ENCODE measurements at regions not wholly inside any gene's neighbourhood (a gene's known extent, or its start where the extent isn't known, plus 50 kb on each side); places are given as distances from the start of the nearest gene placed in this dataset.
A peak's percentile ranks its signal among the peaks of the same experiment; 100 is the strongest.

GRCh38 chr3:72680766-72681165 is 167.5 kb downstream of the SHQ1 start:
- Histone ChIP-seq H3K4me2 (ENCODE audit: low read depth, low read length, poor library complexity, severe bottlenecking) (no peak overlapping the region), H4K20me1 (ENCODE audit: insufficient read depth, low read depth, low read length) (no peaks in the 10 kb centered on the region; the same call in 1 of the 2 replicates), H3K9me3 (ENCODE audit: low read length) (no peaks in the 10 kb centered on the region), H3K27ac (ENCODE audit: low read length) (no peak overlapping the region), H3K4me1 (ENCODE audit: low read length) (no peaks in the 10 kb centered on the region), H3K4me3 (ENCODE audit: low read length) (no peak overlapping the region), H3K27me3 (ENCODE audit: low read length) (no peaks in the 10 kb centered on the region), H3K36me3 (ENCODE audit: insufficient read depth, low read length) (no peaks in the 10 kb centered on the region), H2AFZ (ENCODE audit: low read length) (no peak overlapping the region), H3K9ac (ENCODE audit: low read length) (no peak overlapping the region), H3K9me2 (replicated peaks; ENCODE audit: insufficient read depth, low read length) (no peaks in the 10 kb centered on the region), H3K79me2 (ENCODE audit: low read length) (no peaks in the 10 kb centered on the region)
- DNase-seq: no peak

GRCh38 chr3:72679540-72680198 is 168.6 kb downstream of the SHQ1 start:
- Histone ChIP-seq H3K4me3 (ENCODE audit: low read length) (no peak overlapping the region), H3K9me2 (replicated peaks; ENCODE audit: insufficient read depth, low read length) (no peaks in the 10 kb centered on the region), H3K27me3 (ENCODE audit: low read length) (no peaks in the 10 kb centered on the region), H3K4me1 (ENCODE audit: low read length) (no peaks in the 10 kb centered on the region), H3K4me2 (ENCODE audit: low read depth, low read length, poor library complexity, severe bottlenecking) (no peak overlapping the region), H4K20me1 (ENCODE audit: insufficient read depth, low read depth, low read length) (no peaks in the 10 kb centered on the region; the same call in 1 of the 2 replicates), H3K9me3 (ENCODE audit: low read length) (no peaks in the 10 kb centered on the region), H3K27ac (ENCODE audit: low read length) (no peak overlapping the region), H3K79me2 (ENCODE audit: low read length) (no peaks in the 10 kb centered on the region), H3K9ac (ENCODE audit: low read length) (no peak overlapping the region), H2AFZ (ENCODE audit: low read length) (no peak overlapping the region), H3K36me3 (ENCODE audit: insufficient read depth, low read length) (no peaks in the 10 kb centered on the region)
- DNase-seq: no peak

- no peak overlapping the region for H3K4me3 ChIP-seq (ENCODE audit: low read length)
- H3K79me2 ChIP-seq (ENCODE audit: low read length): no peaks in the 10 kb centered on the region
- no peaks in the 10 kb centered on the region for H3K9me2 ChIP-seq (replicated peaks; ENCODE audit: insufficient read depth, low read length)
- H3K9me3 ChIP-seq (ENCODE audit: low read length): no peaks in the 10 kb centered on the region
- H3K9ac ChIP-seq (ENCODE audit: low read length): no peak overlapping the region
- H3K36me3 ChIP-seq (ENCODE audit: insufficient read depth, low read length): no peaks in the 10 kb centered on the region
- H2AFZ ChIP-seq (ENCODE audit: low read length): no peak overlapping the region
- H3K4me2 ChIP-seq (ENCODE audit: low read depth, low read length, poor library complexity, severe bottlenecking): no peak overlapping the region
- H3K27me3 ChIP-seq (ENCODE audit: low read length): no peaks in the 10 kb centered on the region
- no peak for DNase-seq
- no peaks in the 10 kb centered on the region; the same call in 1 of the 2 replicates for H4K20me1 ChIP-seq (ENCODE audit: insufficient read depth, low read depth, low read length)
- H3K27ac ChIP-seq (ENCODE audit: low read length): no peak overlapping the region
- no peaks in the 10 kb centered on the region; the same call in 1 of the 2 replicates for H3K4me1 ChIP-seq (ENCODE audit: low read length)
Measured at GRCh38 chr3:72678867-72679266, 169.4 kb downstream of the SHQ1 start.

- Histone ChIP-seq H4K20me1 (ENCODE audit: insufficient read depth, low read depth, low read length) (no peaks in the 10 kb centered on the region; the same call in 1 of the 2 replicates), H2AFZ (ENCODE audit: low read length) (no peak overlapping the region), H3K79me2 (ENCODE audit: low read length) (no peaks in the 10 kb centered on the region), H3K9ac (ENCODE audit: low read length) (no peak overlapping the region), H3K4me3 (ENCODE audit: low read length) (no peak overlapping the region), H3K9me2 (replicated peaks; ENCODE audit: insufficient read depth, low read length) (no peaks in the 10 kb centered on the region), H3K27ac (ENCODE audit: low read length) (no peak overlapping the region), H3K36me3 (ENCODE audit: insufficient read depth, low read length) (no peaks in the 10 kb centered on the region), H3K4me2 (ENCODE audit: low read depth, low read length, poor library complexity, severe bottlenecking) (no peak overlapping the region), H3K27me3 (ENCODE audit: low read length) (no peaks in the 10 kb centered on the region), H3K9me3 (ENCODE audit: low read length) (no peaks in the 10 kb centered on the region), H3K4me1 (ENCODE audit: low read length) (peaks cover 4% of the 10 kb centered on the region)
- DNase-seq: no peak
Measured at GRCh38 chr3:72678380-72678779, 169.9 kb downstream of the SHQ1 start.

- Histone ChIP-seq H3K79me2 (ENCODE audit: low read length) (no peaks in the 10 kb centered on the region), H3K4me1 (ENCODE audit: low read length) (peaks cover 12% of the 10 kb centered on the region), H3K9ac (ENCODE audit: low read length) (no peak overlapping the region), H3K4me3 (ENCODE audit: low read length) (no peak overlapping the region), H3K36me3 (ENCODE audit: insufficient read depth, low read length) (no peaks in the 10 kb centered on the region), H3K27ac (ENCODE audit: low read length) (no peak overlapping the region), H2AFZ (ENCODE audit: low read length) (no peak overlapping the region), H3K9me3 (ENCODE audit: low read length) (no peaks in the 10 kb centered on the region), H3K4me2 (ENCODE audit: low read depth, low read length, poor library complexity, severe bottlenecking) (no peak overlapping the region), H3K9me2 (replicated peaks; ENCODE audit: insufficient read depth, low read length) (no peaks in the 10 kb centered on the region), H4K20me1 (ENCODE audit: insufficient read depth, low read depth, low read length) (no peaks in the 10 kb centered on the region; the same call in 1 of the 2 replicates), H3K27me3 (ENCODE audit: low read length) (no peaks in the 10 kb centered on the region)
- DNase-seq: no peak
Measured at GRCh38 chr3:72675243-72675642, 173.0 kb downstream of the SHQ1 start.

- H3K27ac ChIP-seq (ENCODE audit: low read length): no peak overlapping the region
- H3K4me2 ChIP-seq (ENCODE audit: low read depth, low read length, poor library complexity, severe bottlenecking): peak overlapping the region; percentile 38
Measured at GRCh38 chr3:72673011-72673771, 175.1 kb downstream of the SHQ1 start.

GRCh38 chr3:72669224-72669623 is 179.0 kb downstream of the SHQ1 start:
- H3K4me2 ChIP-seq (ENCODE audit: low read depth, low read length, poor library complexity, severe bottlenecking): no peak overlapping the region
- no peak overlapping the region for H3K27ac ChIP-seq (ENCODE audit: low read length)

More at GRCh38 chr3:72673011-72673771, 175.1 kb downstream of the SHQ1 start:
- Histone ChIP-seq H3K9me3 (ENCODE audit: low read length) (no peaks in the 10 kb centered on the region), H3K79me2 (ENCODE audit: low read length) (no peaks in the 10 kb centered on the region), H2AFZ (ENCODE audit: low read length) (no peak overlapping the region), H3K4me1 (ENCODE audit: low read length) (peaks cover 12% of the 10 kb centered on the region), H3K4me3 (ENCODE audit: low read length) (no peak overlapping the region), H3K9ac (ENCODE audit: low read length) (no peak overlapping the region), H3K9me2 (replicated peaks; ENCODE audit: insufficient read depth, low read length) (no peaks in the 10 kb centered on the region), H4K20me1 (ENCODE audit: insufficient read depth, low read depth, low read length) (no peaks in the 10 kb centered on the region), H3K36me3 (ENCODE audit: insufficient read depth, low read length) (no peaks in the 10 kb centered on the region), H3K27me3 (ENCODE audit: low read length) (no peaks in the 10 kb centered on the region)
- peak; percentile 82 for DNase-seq

GRCh38 chr3:72666447-72666755 is 181.8 kb downstream of the SHQ1 start:
- Histone ChIP-seq H4K20me1 (ENCODE audit: insufficient read depth, low read depth, low read length) (no peaks in the 10 kb centered on the region), H2AFZ (ENCODE audit: low read length) (no peak overlapping the region), H3K9ac (ENCODE audit: low read length) (no peak overlapping the region), H3K4me1 (ENCODE audit: low read length) (no peaks in the 10 kb centered on the region), H3K9me2 (replicated peaks; ENCODE audit: insufficient read depth, low read length) (no peaks in the 10 kb centered on the region), H3K9me3 (ENCODE audit: low read length) (no peaks in the 10 kb centered on the region), H3K36me3 (ENCODE audit: insufficient read depth, low read length) (no peaks in the 10 kb centered on the region), H3K79me2 (ENCODE audit: low read length) (no peaks in the 10 kb centered on the region), H3K27me3 (ENCODE audit: low read length) (no peaks in the 10 kb centered on the region), H3K4me3 (ENCODE audit: low read length) (no peak overlapping the region), H3K27ac (ENCODE audit: low read length) (no peak overlapping the region), H3K4me2 (ENCODE audit: low read depth, low read length, poor library complexity, severe bottlenecking) (no peak overlapping the region)
- no peak for DNase-seq

More at GRCh38 chr3:72669224-72669623, 179.0 kb downstream of the SHQ1 start:
- no peaks in the 10 kb centered on the region for H3K79me2 ChIP-seq (ENCODE audit: low read length)
- H3K27me3 ChIP-seq (ENCODE audit: low read length): no peaks in the 10 kb centered on the region
- no peak overlapping the region for H2AFZ ChIP-seq (ENCODE audit: low read length)
- no peak overlapping the region for H3K4me3 ChIP-seq (ENCODE audit: low read length)
- H3K9me2 ChIP-seq (replicated peaks; ENCODE audit: insufficient read depth, low read length): no peaks in the 10 kb centered on the region
- H3K36me3 ChIP-seq (ENCODE audit: insufficient read depth, low read length): no peaks in the 10 kb centered on the region
- peaks cover 12% of the 10 kb centered on the region for H3K4me1 ChIP-seq (ENCODE audit: low read length)
- H4K20me1 ChIP-seq (ENCODE audit: insufficient read depth, low read depth, low read length): no peaks in the 10 kb centered on the region
- no peak for DNase-seq
- no peak overlapping the region for H3K9ac ChIP-seq (ENCODE audit: low read length)
- H3K9me3 ChIP-seq (ENCODE audit: low read length): no peaks in the 10 kb centered on the region
